ENCODE measurements at regions not wholly inside any gene's neighbourhood (a gene's known extent, or its start where the extent isn't known, plus 50 kb on each side); places are given as distances from the start of the nearest gene placed in this dataset.

- no peak for TF ChIP-seq CTCF (IDR thresholded peaks at IDR 0.05)
- TF ChIP-seq POLR2A (IDR thresholded peaks at IDR 0.05), result no peak
Measured at GRCh38 chr4:141885112-141885511, 248.7 kb downstream of the IL15 start.

Measured in vagina (tissue), 2 donors.